ENCODE measurements at regions not wholly inside any gene's neighbourhood (a gene's known extent, or its start where the extent isn't known, plus 50 kb on each side); places are given as distances from the start of the nearest gene placed in this dataset.

- DNase-seq (ENCODE audit: low read depth, low spot score): no peak
Measured at GRCh38 chr20:6884114-6884513, 116.6 kb downstream of the BMP2 start.

- DNase-seq (ENCODE audit: low read depth, low spot score): no peak
Measured at GRCh38 chr20:6886065-6886729, 118.7 kb downstream of the BMP2 start.

DNA sequence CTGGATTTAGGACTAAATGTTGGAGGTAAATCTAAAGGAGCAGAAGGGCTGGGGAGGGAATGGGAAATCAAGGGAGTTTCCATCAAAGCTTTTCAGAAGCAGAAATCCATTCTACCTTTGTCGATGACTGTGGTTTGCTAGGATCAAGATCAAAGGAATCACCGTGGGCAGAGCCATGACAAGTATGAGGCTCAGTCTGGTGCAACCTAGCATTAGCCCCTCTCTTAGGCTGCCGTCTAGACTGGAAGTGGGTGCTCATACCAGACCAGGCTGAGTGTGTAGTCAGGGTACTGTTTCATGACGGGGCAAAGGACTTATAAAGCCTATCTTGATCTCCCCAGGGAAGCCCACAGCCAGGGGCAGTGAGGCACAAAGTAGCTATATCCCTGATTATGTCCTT lies 120.5 kb downstream of the BMP2 start:
- DNase-seq (ENCODE audit: low read depth, low spot score): no peak

- no peak for DNase-seq (ENCODE audit: low read depth, low spot score)
Measured at GRCh38 chr20:6888736-6889395, 121.4 kb downstream of the BMP2 start.

DNA sequence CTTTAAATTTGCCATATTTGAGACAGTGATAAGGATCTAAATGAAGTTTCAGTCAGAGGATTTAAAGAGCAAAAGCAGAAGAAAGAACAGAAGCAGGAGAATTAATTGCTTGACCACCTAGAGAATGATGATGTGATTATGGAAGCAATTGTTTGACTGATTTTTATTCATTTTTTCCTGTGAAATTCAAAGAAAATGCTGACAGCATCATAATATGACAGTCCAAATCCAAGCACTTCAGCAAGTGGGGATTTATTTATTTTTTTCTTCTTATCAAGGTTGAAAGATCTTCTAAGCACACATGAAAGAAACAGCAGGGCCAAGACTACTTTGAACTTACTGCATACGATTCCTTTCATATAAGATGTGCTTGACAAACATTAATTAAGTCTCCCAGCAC lies 125.2 kb downstream of the BMP2 start:
- DNase-seq (ENCODE audit: low read depth, low spot score): no peak

GRCh38 chr20:6898928-6899327 lies 131.4 kb downstream of the BMP2 start:
- DNase-seq (ENCODE audit: low read depth, low spot score): no peak

- DNase-seq (ENCODE audit: low read depth, low spot score): no peak
Measured at GRCh38 chr20:6906871-6907270, 139.4 kb downstream of the BMP2 start.

- no peak for DNase-seq (ENCODE audit: low read depth, low spot score)
Measured at GRCh38 chr20:6908673-6909072, 141.2 kb downstream of the BMP2 start.

DNA sequence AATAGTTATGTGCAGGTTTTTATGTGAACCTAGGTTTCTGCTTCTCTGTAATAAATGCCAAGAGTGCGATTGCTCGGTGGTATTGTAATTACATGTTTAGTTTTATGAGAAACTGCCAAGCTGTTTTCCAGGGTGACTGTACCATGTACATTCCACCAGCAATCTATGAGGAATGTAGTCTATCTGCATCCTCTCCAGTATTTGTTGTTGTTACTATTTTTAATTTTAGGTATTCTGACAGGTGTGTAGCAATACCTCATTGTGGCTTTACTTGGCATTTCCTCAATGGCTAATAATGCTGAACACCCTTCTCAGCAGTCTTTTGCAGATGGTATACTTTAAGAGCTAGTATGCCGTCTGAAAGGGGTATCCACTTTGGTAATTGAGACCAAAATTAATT lies 142.1 kb downstream of the BMP2 start:
- no peak for DNase-seq (ENCODE audit: low read depth, low spot score)

DNA sequence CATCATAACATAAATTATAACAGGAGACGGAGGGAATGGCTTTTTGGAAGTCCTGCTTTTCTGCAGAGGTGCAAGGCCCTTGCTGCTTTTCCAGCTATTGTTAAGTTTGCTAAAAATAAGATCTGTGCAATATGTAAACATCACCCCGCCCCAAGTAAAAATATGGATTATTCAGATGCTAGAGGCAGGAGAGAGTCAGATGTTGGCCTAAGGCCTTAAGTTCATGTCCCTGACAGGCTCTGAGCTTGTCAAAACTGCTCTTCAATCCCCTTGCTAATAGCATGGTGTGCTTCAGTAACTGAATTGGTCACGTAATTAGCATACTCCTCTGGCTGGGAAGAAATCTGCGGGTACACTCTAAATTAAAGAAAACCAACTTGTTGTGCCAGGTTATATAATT lies 147.5 kb downstream of the BMP2 start:
- no peak for DNase-seq (ENCODE audit: low read depth, low spot score)

GRCh38 chr20:6916938-6917337 lies 149.5 kb downstream of the BMP2 start:
- DNase-seq (ENCODE audit: low read depth, low spot score): no peak

- DNase-seq (ENCODE audit: low read depth, low spot score): no peak
Measured at GRCh38 chr20:6919792-6920468, 152.4 kb downstream of the BMP2 start.

GRCh38 chr20:6920991-6921613 lies 153.6 kb downstream of the BMP2 start:
- no peak for DNase-seq (ENCODE audit: low read depth, low spot score)

GRCh38 chr20:6921717-6922386 lies 154.4 kb downstream of the BMP2 start:
- DNase-seq (ENCODE audit: low read depth, low spot score): no peak

GRCh38 chr20:6924681-6925080 lies 157.2 kb downstream of the BMP2 start:
- no peak for DNase-seq (ENCODE audit: low read depth, low spot score)

- DNase-seq (ENCODE audit: low read depth, low spot score): no peak
Measured at GRCh38 chr20:6925744-6926278, 158.3 kb downstream of the BMP2 start.

DNA sequence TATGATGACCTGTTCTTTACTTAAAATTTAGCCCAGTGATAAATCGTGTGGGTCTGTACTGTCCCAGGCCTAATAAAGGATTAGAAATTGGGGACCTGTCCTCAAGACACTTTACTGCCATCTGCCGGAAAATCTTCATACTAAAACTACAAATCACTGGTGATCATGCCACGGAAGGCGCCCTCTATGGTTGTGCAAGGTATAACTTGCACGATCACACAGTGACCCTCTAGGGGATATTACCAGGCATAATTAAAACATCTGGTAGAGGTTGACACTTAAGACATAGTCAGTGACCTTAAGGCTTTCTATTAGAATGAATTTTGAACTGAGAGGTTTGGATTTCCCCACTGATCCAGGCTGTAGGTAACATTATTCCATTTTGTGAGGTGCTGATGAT lies 172.6 kb downstream of the BMP2 start:
- DNase-seq (ENCODE audit: low read depth, low spot score): no peak

DNA sequence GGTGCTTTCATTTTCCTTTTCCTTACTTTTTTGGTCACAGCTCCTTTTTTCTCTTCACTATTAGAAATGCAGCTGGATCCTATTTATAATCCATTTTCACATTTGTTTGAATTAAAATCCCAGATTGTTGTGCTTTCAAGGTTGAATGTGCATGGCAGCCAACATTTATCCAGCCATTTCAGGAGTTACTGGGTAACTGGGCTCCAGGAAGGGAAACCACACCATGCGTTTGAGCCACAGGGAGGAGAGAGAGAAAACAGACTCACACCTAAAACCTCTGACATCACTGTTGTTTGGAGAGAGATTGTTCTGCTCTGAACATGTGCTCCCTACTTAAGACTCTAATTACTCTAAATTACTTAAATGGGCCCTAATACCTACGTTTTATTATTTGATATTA lies 173.4 kb downstream of the BMP2 start:
- no peak for DNase-seq (ENCODE audit: low read depth, low spot score)

GRCh38 chr20:6941571-6941970 lies 174.1 kb downstream of the BMP2 start:
- no peak for DNase-seq (ENCODE audit: low read depth, low spot score)

GRCh38 chr20:6942266-6942665 lies 174.8 kb downstream of the BMP2 start:
- no peak for DNase-seq (ENCODE audit: low read depth, low spot score)

DNA sequence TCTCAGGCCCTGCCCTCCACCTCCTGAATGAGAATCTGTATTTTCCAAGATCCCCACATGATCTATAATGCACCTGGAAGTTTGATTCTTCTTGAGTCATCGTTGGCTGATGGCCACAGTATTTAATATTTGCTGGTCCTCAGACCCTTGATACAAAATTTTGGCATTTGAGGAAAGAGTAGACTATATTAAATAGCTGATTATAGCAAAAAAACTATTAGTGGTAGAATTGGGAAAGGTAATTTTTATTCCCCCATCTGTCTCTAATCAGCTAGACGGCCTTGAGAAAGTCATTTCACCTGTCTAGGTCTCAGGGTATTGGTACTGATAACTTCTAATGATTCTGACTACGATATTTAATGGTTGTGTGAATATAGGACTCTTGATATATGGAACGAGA lies 176.8 kb downstream of the BMP2 start:
- DNase-seq (ENCODE audit: low read depth, low spot score): no peak

DNA sequence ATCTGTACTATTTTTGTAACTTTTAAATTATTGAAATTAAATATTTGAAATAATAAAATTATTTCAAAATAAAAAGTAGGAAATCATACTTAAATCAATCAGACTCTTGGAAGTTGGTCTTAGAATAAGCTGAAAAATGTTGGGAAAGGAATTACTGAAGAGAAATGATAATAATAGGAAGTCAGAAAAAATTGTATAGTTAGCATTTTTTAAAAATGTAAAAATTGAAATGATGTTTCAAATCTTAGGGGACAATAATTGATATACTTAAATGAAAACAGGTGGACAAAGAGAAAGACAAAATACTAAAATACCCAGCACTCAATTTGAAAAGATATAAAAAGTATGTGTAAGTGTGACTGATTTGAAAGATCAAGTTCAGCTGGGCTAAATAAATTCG lies 186.1 kb downstream of the BMP2 start:
- DNase-seq (ENCODE audit: low read depth, low spot score): no peak

Measured in smooth muscle cell of the brain vasculature (primary cell).